SW 1271 (cell line): ENCODE measurements at regions not wholly inside any gene's neighbourhood (a gene's known extent, or its start where the extent isn't known, plus 50 kb on each side); places are given as distances from the start of the nearest gene placed in this dataset.

ENCODE experiments used
- DNase-seq, 2 experiments: peaks; one replicate each; lab custom pipeline; 2025; lab: John Stamatoyannopoulos, UW

- DNase-seq = no peak
Observed at GRCh38 chr13:111909971-111910671, 156.8 kb upstream of the SOX1 start.

GRCh38 chr13:111911121-111911720 is 155.7 kb upstream of the SOX1 start:
- DNase-seq = no peak

GRCh38 chr13:111911754-111912452 is 155.0 kb upstream of the SOX1 start:
- DNase-seq = no peak

DNA sequence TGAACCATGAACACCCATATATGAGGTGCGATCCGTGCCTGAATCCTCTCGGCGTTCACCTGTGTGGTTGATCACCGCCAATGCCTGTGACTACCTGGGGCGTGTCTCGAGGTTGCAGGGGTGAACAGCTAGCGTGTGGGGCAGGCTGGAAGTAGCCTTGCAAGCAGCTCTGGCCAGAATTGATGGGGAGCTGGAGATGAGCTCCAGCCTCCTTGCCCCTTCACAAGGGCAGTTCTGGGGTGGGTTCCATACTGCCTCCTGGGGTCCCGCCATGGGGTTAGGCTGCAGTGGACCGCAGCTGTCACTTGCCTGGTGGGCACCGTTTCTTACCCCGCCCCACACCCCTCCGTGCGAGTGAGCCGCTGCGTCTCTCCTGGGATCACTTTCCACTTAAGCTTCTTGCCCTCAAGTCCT is 154.5 kb upstream of the SOX1 start:
- no peak for DNase-seq

DNA sequence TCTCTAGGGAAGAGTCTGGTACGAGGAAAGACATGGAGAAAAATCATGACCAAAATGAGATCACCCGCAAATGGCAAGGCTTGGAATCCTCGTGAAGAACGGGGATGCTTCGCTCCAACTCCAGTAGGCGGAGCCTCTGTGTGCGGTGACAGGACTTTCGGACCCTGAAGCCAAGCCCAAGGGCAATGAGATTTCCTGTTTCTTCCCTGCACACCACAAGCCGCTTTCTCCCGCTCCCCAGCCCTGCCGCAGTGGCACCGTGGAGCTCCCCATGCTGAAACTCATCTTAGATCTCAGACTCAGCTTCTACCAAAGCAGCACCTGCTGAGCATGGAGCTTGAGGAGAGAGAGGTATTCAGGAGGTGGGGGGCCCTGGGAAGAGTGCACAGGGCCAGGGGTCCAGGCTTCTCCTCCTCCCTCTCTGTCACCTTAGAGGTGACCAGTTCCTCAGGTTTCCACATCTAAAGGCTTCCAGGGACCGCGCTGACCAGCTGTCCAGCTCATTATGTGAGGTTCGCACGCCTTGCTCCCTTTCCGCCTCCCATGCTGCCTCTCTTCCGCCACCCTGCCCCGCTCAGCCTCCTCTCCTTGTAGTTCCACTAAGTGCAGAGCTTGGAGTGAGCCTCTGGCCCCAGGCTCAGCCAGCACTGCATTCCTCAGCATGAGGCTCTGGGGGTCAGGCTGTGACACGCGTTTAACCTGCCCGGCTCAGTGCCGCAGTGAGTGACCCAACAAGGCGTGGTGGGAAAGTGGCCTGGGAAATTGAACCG is 153.8 kb upstream of the SOX1 start:
- no peak for DNase-seq

DNA sequence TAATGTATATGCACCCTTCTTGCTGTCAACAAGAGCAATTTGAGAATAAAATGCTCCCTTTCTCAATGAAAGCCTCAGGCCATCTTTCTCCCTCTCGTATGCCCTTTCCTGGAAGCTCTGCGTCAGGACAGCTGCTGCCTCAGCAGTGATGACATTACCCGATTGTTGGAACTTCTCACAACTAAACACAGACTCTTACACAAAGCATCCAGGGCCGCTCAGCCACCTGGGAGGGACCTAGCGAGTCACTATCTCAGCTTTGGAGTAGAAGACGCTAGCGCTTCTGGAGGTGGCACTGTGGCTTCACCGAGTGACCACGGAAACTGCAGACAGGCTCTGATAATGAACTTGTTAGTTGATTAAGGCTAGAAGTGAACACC is 153.2 kb upstream of the SOX1 start:
- DNase-seq = no peak

DNA sequence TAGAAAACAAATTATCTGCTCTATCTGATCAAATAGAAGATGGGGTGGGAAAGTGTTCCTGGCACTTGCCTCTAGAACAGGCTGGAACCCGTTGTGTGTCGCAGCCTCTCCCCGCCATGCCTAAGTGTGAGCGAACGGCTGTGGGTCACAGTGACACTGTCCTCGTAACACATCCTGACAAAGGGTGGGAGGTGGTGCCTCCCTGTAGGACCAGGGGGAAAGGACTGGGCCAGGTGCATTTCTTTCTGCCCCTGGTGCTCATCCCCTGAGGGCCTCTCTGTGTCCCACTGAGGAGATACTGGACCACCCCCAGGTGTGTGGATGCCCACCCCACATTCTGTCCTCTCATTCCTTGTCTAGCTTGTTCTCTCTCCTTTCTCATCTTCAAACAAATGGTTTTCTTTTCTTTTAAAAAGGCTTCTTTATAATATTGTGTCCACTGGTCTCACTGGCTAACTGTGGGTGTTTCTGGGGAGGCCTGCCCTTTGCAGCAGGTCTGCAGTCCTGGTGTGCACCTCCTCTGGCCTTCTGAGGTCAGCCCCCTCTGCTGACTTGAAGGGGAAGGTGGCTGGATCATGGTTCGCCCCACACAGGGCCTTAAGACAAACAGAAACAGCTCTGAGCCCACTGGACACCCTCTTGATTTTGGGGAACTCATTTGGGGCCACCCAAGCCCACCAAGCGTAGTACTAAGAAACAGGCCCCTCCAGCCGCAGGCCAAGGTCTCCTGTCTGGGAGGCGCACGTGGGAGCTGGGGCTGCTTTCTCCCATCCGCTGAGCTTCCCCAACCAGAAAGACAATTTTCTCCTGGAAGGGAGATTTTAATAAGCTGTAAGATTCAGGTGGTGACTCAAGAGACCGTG is 152.5 kb upstream of the SOX1 start:
- no peak for DNase-seq

DNA sequence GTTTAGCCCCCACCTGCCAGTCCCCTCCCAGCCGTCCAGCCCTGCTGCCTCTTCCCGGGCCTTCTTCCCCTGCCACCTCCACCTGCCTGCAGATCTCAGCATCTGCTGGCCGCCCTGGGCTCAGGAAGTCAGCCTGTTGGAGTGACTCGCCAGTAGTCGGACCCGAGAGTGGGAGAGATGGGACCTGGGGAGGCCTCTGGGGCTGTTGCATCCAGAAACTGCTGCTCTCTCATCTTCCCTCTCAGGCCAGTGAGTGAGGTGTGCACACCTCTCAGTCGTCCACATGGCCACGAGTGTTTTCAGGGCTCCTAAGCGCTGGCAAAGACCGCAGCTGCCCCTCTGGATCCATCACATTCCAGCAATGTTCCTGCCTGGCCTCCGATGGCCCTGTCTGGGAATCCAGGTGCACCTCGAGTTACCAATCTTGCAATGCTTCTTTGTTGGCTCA is 151.8 kb upstream of the SOX1 start:
- DNase-seq = no peak

DNA sequence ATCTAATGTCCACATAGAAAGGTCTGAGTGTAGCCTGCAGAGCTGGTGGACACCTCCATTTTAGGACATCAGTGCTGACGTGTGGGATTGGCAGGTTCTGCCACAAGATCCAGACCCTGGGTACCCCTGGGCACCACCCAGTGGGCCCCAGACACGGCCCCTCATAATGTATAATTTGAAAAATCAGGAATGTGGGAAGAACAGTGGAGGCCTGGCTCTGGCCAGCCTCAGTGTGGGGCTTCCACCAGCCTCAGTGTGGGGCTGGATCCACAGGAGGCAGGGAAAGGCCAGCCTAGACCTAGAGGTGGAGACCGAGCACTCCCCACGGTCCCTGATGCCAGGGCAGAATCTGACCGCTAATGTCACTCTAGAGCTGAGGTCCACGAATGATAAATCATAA is 150.7 kb upstream of the SOX1 start:
- no peak for DNase-seq

DNA sequence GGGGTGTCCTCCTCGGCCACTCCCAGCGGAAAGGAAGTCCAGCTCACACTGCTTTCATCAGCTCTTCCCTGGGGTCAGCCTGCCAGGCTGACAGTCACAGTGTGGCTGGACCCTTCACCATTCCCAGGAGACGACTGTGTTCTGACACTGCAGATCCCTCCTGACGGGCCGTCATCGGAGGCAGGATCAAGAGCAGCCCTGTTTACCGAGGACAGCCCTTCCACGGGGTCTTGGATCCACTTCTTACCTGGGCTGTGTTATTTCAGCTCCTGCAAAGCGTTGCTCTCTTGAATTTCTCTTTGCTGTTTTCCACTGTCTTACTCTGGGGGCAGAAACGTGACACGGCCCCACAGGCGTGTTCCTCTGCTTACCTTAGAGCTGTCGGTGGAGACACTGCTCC is 149.9 kb upstream of the SOX1 start:
- DNase-seq = no peak

DNA sequence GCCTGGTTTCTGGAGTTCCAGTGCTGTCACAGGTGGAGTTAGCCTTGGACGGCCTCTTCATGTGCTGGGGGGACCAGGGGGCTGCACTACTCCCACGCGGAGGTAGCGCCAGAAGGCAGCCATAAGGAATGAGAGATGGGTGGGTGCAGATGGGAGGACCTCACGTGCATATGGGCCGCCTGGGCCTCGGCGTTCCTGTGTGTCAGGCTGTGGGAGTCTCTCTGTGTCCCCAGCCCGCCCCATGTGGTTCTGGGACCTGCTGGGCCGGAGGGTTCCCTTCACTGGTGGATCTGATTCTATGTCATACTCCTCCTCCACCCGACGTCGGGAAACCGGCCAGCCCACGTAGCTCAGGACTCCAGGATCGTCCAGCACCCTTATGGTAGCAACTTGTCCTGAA is 149.0 kb upstream of the SOX1 start:
- DNase-seq = no peak

- no peak for DNase-seq
Observed at GRCh38 chr13:111919286-111919685, 147.7 kb upstream of the SOX1 start.

GRCh38 chr13:111919849-111920248 is 147.1 kb upstream of the SOX1 start:
- DNase-seq = no peak

GRCh38 chr13:111920306-111920931 is 146.5 kb upstream of the SOX1 start:
- DNase-seq = no peak

GRCh38 chr13:111920932-111921705 is 145.8 kb upstream of the SOX1 start:
- DNase-seq = no peak

- DNase-seq = no peak
Observed at GRCh38 chr13:111922086-111922485, 144.9 kb upstream of the SOX1 start.

DNA sequence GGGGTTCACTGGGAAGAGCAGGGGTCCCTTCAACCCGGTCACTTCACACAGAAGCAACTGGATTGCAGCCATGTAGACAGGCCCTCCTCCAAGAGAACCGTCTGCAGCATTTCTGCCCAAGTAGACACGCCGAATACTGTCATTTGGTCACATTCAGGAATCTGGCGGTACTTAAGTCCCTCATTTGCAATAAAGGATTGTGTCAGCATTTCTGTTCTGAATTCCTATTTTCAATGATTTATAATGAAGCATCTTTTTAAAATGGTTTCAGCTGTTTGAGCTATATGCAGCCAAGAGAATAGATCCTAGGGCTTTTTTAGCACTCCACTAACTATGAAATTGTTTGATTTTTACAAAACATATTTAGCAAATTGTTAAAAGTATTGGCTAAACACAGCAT is 143.5 kb upstream of the SOX1 start:
- DNase-seq = no peak

DNA sequence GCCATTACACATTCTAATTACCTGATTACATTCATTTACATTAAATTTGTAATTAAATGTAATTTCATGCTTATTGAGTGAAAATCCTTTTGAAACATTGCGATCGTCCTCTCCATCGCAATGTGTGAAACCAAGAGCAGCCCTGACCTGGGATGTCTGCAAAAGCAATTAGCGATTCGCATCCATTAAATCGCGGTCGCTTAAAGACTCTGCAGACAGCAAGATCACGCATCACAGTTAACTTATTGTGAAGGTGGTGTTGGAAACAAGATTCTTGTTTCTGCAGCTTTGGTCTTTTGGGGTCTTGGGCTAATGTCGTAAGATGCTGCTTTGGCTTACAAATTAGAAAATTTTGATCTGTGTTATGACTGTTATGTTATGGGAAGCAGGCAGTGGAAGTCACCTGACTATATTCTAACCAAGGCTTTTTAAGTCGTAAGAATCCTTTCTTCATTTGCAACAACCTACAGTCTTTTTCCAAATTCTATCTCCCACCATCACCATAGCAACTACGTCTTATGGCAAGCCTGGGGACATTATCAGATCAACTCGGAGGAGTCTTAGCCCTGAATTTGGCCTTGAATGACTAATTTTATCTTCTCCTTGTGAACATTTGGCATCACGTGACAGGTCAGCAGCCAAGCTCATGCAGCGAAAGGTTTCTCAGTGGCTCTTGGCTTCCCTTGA is 142.8 kb upstream of the SOX1 start:
- DNase-seq = no peak

- no peak for DNase-seq
Observed at GRCh38 chr13:111924678-111925075, 142.3 kb upstream of the SOX1 start.
